Right lobe of liver (tissue), 4 donors: ENCODE measurements at regions not wholly inside any gene's neighbourhood (a gene's known extent, or its start where the extent isn't known, plus 50 kb on each side); places are given as distances from the start of the nearest gene placed in this dataset.

Source experiments
- POLR2A ChIP-seq: fragments of 450-650 bp; IDR thresholded peaks from one replicate; pipeline ENCODE4 v1.6.1; 2017; ENCODE audit warnings: antibody characterized with exemption, mild to moderate bottlenecking
- TF ChIP-seq, protein P1 (sequence below), 4 donors: fragments of 200-600 bp in 3 of 4; fragments of 450-650 bp in 1 of 4; IDR thresholded peaks; one replicate each; pipeline versions ENCODE4 v1.5.1 to v1.8.0; 2016 to 2022; ENCODE audit warnings: antibody characterized with exemption in 4 of 4, mild to moderate bottlenecking in 2 of 4
- donor health status: DM: no; HTN: no; CAD: no.
- donor health status: DM: no; HTN: no; CAD: no.
- donor health status: DM: no; HTN: yes; CAD: no.

- TF ChIP-seq, protein P1, sequence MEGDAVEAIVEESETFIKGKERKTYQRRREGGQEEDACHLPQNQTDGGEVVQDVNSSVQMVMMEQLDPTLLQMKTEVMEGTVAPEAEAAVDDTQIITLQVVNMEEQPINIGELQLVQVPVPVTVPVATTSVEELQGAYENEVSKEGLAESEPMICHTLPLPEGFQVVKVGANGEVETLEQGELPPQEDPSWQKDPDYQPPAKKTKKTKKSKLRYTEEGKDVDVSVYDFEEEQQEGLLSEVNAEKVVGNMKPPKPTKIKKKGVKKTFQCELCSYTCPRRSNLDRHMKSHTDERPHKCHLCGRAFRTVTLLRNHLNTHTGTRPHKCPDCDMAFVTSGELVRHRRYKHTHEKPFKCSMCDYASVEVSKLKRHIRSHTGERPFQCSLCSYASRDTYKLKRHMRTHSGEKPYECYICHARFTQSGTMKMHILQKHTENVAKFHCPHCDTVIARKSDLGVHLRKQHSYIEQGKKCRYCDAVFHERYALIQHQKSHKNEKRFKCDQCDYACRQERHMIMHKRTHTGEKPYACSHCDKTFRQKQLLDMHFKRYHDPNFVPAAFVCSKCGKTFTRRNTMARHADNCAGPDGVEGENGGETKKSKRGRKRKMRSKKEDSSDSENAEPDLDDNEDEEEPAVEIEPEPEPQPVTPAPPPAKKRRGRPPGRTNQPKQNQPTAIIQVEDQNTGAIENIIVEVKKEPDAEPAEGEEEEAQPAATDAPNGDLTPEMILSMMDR (IDR thresholded peaks at IDR 0.05) = no peak
- TF ChIP-seq POLR2A = no peak
These were observed 57.7 kb upstream of the VEGFC start for GRCh38 chr4:176850436-176850835.
